Sigmoid colon (tissue), 4 donors: ENCODE measurements at regions not wholly inside any gene's neighbourhood (a gene's known extent, or its start where the extent isn't known, plus 50 kb on each side); places are given as distances from the start of the nearest gene placed in this dataset.

Source experiments
- EP300 ChIP-seq, 4 donors: sonication (generic); formaldehyde crosslinking; IDR thresholded peaks; one replicate each; pipeline ENCODE4 v1.6.1; 2017; ENCODE audit warnings: antibody characterized with exemption in 4 of 4
- POLR2A ChIP-seq, 2 donors: fragments of 450-650 bp; IDR thresholded peaks; one replicate each; pipeline ENCODE4 v1.6.1; 2016; ENCODE audit warnings: antibody characterized with exemption in 2 of 2, mild to moderate bottlenecking in 2 of 2, moderate library complexity in 2 of 2
- POLR2AphosphoS5 ChIP-seq, 4 donors: sonication (generic); formaldehyde crosslinking; IDR thresholded peaks; one replicate each; pipeline ENCODE4 v1.6.1; 2017; ENCODE audit warnings: antibody characterized with exemption in 4 of 4
- TF ChIP-seq, protein P1 (sequence below), 4 experiments: fragments of 450-650 bp in 3 of 4; fragments of 200-600 bp in 1 of 4; IDR thresholded peaks; one replicate each; pipeline ENCODE4 v1.5.1; 2016 to 2019; ENCODE audit warnings: antibody characterized with exemption in 4 of 4, mild to moderate bottlenecking in 3 of 4, moderate library complexity in 2 of 4

GRCh38 chr14:66311990-66312389, 174.2 kb upstream of the CCDC196 start:
- TF ChIP-seq, protein P1, sequence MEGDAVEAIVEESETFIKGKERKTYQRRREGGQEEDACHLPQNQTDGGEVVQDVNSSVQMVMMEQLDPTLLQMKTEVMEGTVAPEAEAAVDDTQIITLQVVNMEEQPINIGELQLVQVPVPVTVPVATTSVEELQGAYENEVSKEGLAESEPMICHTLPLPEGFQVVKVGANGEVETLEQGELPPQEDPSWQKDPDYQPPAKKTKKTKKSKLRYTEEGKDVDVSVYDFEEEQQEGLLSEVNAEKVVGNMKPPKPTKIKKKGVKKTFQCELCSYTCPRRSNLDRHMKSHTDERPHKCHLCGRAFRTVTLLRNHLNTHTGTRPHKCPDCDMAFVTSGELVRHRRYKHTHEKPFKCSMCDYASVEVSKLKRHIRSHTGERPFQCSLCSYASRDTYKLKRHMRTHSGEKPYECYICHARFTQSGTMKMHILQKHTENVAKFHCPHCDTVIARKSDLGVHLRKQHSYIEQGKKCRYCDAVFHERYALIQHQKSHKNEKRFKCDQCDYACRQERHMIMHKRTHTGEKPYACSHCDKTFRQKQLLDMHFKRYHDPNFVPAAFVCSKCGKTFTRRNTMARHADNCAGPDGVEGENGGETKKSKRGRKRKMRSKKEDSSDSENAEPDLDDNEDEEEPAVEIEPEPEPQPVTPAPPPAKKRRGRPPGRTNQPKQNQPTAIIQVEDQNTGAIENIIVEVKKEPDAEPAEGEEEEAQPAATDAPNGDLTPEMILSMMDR (IDR thresholded peaks at IDR 0.05), result no peak
- no peak for TF ChIP-seq POLR2AphosphoS5 (IDR thresholded peaks at IDR 0.05)
- TF ChIP-seq POLR2A (IDR thresholded peaks at IDR 0.05), result no peak
- no peak for TF ChIP-seq EP300 (IDR thresholded peaks at IDR 0.05)
